ENCODE measurements at regions not wholly inside any gene's neighbourhood (a gene's known extent, or its start where the extent isn't known, plus 50 kb on each side); places are given as distances from the start of the nearest gene placed in this dataset.

DNA sequence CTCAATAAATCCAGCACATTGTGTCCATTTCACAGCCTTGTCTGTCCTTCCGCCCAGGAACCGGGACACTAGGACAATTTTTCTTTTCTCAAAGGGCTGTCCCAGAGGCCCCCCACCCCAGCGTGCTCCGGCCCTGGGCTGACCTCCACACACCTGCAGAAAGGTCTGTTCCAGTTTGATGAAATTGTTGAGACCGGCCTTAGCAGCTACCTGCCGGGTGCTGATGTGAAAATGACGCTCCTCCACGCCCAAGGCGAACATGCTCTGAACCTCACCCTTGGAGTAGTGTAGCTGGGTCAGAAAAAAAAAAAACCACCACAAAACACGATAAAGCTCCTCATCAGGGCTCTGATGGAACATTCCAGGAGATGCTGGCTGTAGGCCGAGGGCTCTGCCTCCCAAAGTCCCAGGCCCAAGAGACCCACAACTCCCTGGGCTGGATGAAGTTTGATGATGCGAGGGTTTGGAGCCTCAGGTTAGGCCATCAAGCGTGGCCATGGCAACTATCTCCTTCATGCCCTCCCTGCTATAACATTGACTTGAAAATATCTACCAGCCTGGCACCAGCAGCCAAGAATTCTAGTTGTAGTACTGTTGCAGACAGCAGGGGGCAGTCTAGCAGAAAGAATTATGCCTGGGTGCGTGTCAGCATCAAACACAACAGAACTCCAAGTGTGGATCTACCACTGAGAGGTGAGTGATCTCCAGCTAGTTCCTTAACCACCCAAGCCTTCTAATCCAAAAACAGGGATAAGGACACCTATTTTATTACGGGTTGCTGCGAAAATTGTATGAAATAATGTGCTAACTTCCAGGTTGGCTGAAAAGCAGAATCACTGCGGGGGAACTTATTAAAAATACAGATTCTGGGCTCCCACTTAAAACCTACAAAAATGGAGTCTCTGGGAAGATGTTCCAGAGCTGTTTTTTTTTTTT lies 62.1 kb downstream of the RMI2 start:
- TF ChIP-seq, protein P1, sequence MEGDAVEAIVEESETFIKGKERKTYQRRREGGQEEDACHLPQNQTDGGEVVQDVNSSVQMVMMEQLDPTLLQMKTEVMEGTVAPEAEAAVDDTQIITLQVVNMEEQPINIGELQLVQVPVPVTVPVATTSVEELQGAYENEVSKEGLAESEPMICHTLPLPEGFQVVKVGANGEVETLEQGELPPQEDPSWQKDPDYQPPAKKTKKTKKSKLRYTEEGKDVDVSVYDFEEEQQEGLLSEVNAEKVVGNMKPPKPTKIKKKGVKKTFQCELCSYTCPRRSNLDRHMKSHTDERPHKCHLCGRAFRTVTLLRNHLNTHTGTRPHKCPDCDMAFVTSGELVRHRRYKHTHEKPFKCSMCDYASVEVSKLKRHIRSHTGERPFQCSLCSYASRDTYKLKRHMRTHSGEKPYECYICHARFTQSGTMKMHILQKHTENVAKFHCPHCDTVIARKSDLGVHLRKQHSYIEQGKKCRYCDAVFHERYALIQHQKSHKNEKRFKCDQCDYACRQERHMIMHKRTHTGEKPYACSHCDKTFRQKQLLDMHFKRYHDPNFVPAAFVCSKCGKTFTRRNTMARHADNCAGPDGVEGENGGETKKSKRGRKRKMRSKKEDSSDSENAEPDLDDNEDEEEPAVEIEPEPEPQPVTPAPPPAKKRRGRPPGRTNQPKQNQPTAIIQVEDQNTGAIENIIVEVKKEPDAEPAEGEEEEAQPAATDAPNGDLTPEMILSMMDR (IDR thresholded peaks at IDR 0.05), result peak; percentile 84
- no peak for TF ChIP-seq EZH2phosphoT487 (IDR thresholded peaks at IDR 0.05)
